Psoas muscle (tissue), 7 donors: ENCODE measurements at regions not wholly inside any gene's neighbourhood (a gene's known extent, or its start where the extent isn't known, plus 50 kb on each side); places are given as distances from the start of the nearest gene placed in this dataset.

Experiments
- ATAC-seq, 4 donors: fragments of 200-7000 bp; cut with Tn5 transposase; one replicate each; pipeline ENCODE4 v1.9.1; 2020; ENCODE audit warnings: moderate library complexity in 3 of 4, mild to moderate bottlenecking in 2 of 4
- DNase-seq, 2 donors: peaks; one replicate each; pipeline ENCODE4 v3.0.0-alpha.2; 2020
- H3K27ac ChIP-seq: fragments of 200-600 bp; one replicate; pipeline ENCODE4 v1.8.0; 2022
- H3K27me3 ChIP-seq, 3 donors: fragments of 200-600 bp in 1 of 3; one replicate each; pipeline versions ENCODE4 v1.6.1 to v1.8.0; 2013 to 2022; ENCODE audit warnings: low read length in 2 of 3, mild to moderate bottlenecking in 2 of 3, moderate library complexity in 1 of 3; ENCODE audit not compliant: insufficient read depth in 3 of 3
- H3K36me3 ChIP-seq, 2 donors: fragments of 200-600 bp in 1 of 2; one replicate each; pipeline versions ENCODE4 v1.6.1 to v1.8.0; 2013 to 2022; ENCODE audit warnings: low read depth in 1 of 2, mild to moderate bottlenecking in 1 of 2, moderate library complexity in 1 of 2; ENCODE audit not compliant: insufficient read depth in 1 of 2
- H3K4me1 ChIP-seq: fragments of 200-600 bp; one replicate; pipeline ENCODE4 v1.8.0; 2022
- H3K4me3 ChIP-seq: fragments of 200-600 bp; one replicate; pipeline ENCODE4 v1.8.0; 2022; ENCODE audit warnings: mild to moderate bottlenecking
- H3K9me3 ChIP-seq: fragments of 200-600 bp; one replicate; pipeline ENCODE4 v1.8.0; 2022
- CTCF ChIP-seq: fragments of 200-600 bp; IDR thresholded peaks from one replicate; pipeline ENCODE4 v1.8.0; 2022; ENCODE audit warnings: antibody characterized with exemption
- WGBS, 3 donors: extraction: QIAGEN DNeasy Blood & Tissue Kit; methylation state at CpG; one replicate each; pipeline versions ENCODE4 v1.1.6 to v1.1.7; 2013; 5-methylcytosine and 5-hydroxymethylcytosine counted together
- intact Hi-C, 2 donors: fragments of 100-400 bp; cut with DNase I; formaldehyde crosslinking; loops; one replicate each; pipeline versions ENCODE4 v1.11.0 to v1.14.2; 2022
- donor health status: healthy with polysubstance abuse.
- donor health status: DM: no; HTN: no; CAD: no; lungs with moderate emphysema.
- donor health status: Bipolar disorder and iron deficiency.
- donor health status: healthy.
- donor health status: DM: yes; HTN: yes; CAD: no.
- donor health status: DM: no; HTN: no; CAD: no.
- donor health status: DM: yes; HTN: yes; CAD: no.

- Histone ChIP-seq H3K4me1 (no peaks in the 10 kb centered on the region), H3K36me3 (no peaks in the 10 kb centered on the region), H3K4me3 (no peak overlapping the region), H3K27me3 (peaks cover 0 to 61% (median 24%) of the 10 kb centered on the region in 3 donors), H3K27ac (no peak overlapping the region), H3K9me3 (no peaks in the 10 kb centered on the region)
- DNase-seq = peak in 1 of 2 donors; percentile 42
- WGBS, 3 donors = 83 to 87% (median 85%) methylated on average over 5 of the region's 5 CpGs
- ATAC-seq = no peak
- intact Hi-C loops = loop anchor here in 1 of 2 donors (5.0 kb wide), 1 partner anchor 371 kb away; no protein-coding TSS in a partner anchor
- no peak for TF ChIP-seq CTCF
These were observed 133.4 kb downstream of the MRPL36 start for GRCh38 chr5:1666221-1666620.

- H3K4me3 ChIP-seq = no peak overlapping the region
- TF ChIP-seq CTCF = no peak
- ATAC-seq (no peak), DNase-seq (peak in 1 of 2 donors; percentile 18)
- H3K4me1 ChIP-seq = no peaks in the 10 kb centered on the region
- WGBS, 3 donors = 88 to 96% (median 91%) methylated on average over 4 of the region's 4 CpGs
- H3K27me3 ChIP-seq = peaks cover 0 to 58% (median 24%) of the 10 kb centered on the region in 3 donors
- H3K27ac ChIP-seq = no peak overlapping the region
- H3K36me3 ChIP-seq = no peaks in the 10 kb centered on the region
- no peaks in the 10 kb centered on the region for H3K9me3 ChIP-seq
- intact Hi-C loops = loop anchor here in 1 of 2 donors (5.0 kb wide), 1 partner anchor 371 kb away; no protein-coding TSS in a partner anchor
These were observed 133.8 kb downstream of the MRPL36 start for GRCh38 chr5:1665803-1666202.

- 45 to 63% (median 52%) methylated on average over 6 of the region's 6 CpGs for WGBS, 3 donors
- ATAC-seq = no peak
- H3K4me1 ChIP-seq = no peaks in the 10 kb centered on the region
- intact Hi-C loops = loop anchor here in 1 of 2 donors (5.0 kb wide), 1 partner anchor 372 kb away; no protein-coding TSS in a partner anchor
- peaks cover 0 to 58% (median 26%) of the 10 kb centered on the region in 3 donors for H3K27me3 ChIP-seq
- TF ChIP-seq CTCF = no peak
- no peak overlapping the region for H3K27ac ChIP-seq
- no peaks in the 10 kb centered on the region for H3K9me3 ChIP-seq
- DNase-seq = peak in 1 of 2 donors; percentile 32
- no peaks in the 10 kb centered on the region for H3K36me3 ChIP-seq
- no peak overlapping the region for H3K4me3 ChIP-seq
These were observed 134.4 kb downstream of the MRPL36 start for GRCh38 chr5:1665231-1665630.

GRCh38 chr5:1663186-1663585 is 136.5 kb downstream of the MRPL36 start:
- DNase-seq = peak in 1 of 2 donors; percentile 23

More at GRCh38 chr5:1663186-1663585, 136.5 kb downstream of the MRPL36 start:
- H3K4me3 ChIP-seq = no peak overlapping the region
- 72 to 85% (median 76%) methylated on average over 13 of the region's 13 CpGs for WGBS, 3 donors
- no peak overlapping the region for H3K27ac ChIP-seq
- intact Hi-C loops = no loop called here
- no peaks in the 10 kb centered on the region for H3K9me3 ChIP-seq
- peaks cover 0 to 69% (median 22%) of the 10 kb centered on the region in 3 donors for H3K27me3 ChIP-seq
- no peak for ATAC-seq
- H3K4me1 ChIP-seq = no peaks in the 10 kb centered on the region
- no peaks in the 10 kb centered on the region for H3K36me3 ChIP-seq
- no peak for TF ChIP-seq CTCF
